ENCODE measurements at regions not wholly inside any gene's neighbourhood (a gene's known extent, or its start where the extent isn't known, plus 50 kb on each side); places are given as distances from the start of the nearest gene placed in this dataset.

DNA sequence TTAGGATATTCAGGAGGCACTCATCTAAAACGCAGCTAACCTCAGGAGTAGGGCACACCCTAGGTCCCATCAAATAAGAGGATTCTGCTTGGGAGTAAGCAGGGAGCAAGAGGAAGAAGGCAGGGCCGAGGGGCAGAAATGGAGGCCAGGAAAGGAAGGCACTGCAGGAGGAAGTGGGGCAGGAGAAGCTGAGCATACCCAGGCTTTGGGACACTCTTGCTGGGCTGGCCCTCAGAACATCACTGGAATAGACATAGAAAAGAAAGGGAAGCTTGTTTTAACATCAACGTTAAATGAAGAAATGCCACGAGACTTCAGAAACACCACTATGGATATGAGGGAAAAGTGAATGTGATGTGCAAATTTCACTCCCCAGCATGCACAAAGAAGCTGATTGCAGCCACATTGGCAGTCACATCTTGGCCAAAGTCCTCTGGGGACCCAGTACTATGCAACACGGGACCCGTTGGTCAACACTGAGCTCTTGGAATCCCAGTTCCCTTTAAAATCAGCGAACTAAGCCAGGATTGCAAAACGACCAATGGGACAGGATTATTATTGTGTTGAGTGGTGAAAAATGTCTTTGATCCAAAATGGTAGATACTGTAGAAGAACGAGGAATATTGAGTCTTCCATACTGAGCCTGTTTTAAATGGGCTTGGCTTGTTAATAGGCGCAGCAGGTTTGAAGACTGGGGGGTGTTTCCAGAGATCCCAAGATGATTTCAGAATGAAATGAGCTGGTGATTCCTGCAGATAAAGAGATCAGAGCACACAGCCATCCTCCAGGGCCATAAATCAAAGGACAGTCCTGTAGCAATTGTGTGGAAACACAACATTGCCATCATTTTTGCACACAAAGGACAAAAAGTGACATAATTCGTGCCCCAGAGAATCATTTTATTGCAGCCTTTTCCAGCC lies 152.4 kb downstream of the TOMM20 start:
- peak overlapping the region; percentile 43 for H3K27ac ChIP-seq (ENCODE audit: low read depth, low read length)
- no peaks in the 10 kb centered on the region; the same call in 1 of the 2 replicates for H3K9me3 ChIP-seq (ENCODE audit: control insufficient read depth, insufficient read depth, low read length)
- TF ChIP-seq, protein P1, sequence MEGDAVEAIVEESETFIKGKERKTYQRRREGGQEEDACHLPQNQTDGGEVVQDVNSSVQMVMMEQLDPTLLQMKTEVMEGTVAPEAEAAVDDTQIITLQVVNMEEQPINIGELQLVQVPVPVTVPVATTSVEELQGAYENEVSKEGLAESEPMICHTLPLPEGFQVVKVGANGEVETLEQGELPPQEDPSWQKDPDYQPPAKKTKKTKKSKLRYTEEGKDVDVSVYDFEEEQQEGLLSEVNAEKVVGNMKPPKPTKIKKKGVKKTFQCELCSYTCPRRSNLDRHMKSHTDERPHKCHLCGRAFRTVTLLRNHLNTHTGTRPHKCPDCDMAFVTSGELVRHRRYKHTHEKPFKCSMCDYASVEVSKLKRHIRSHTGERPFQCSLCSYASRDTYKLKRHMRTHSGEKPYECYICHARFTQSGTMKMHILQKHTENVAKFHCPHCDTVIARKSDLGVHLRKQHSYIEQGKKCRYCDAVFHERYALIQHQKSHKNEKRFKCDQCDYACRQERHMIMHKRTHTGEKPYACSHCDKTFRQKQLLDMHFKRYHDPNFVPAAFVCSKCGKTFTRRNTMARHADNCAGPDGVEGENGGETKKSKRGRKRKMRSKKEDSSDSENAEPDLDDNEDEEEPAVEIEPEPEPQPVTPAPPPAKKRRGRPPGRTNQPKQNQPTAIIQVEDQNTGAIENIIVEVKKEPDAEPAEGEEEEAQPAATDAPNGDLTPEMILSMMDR (IDR thresholded peaks at IDR 0.05; ENCODE audit: low read depth, low read length) = no peak
- CTCF ChIA-PET = interaction anchor here (1.0 to 1.4 kb wide), 2 partner anchors 107 to 489 kb away, joined by 4 read pairs; no protein-coding TSS in a partner anchor
- H3K27me3 ChIP-seq (ENCODE audit: control insufficient read depth, insufficient read depth, low read length) = no peaks in the 10 kb centered on the region
- no peak for DNase-seq (ENCODE audit: low read depth, low spot score)
- POLR2A ChIA-PET = interaction anchor here (0.8 to 1.3 kb wide), 3 partner anchors 19 to 252 kb away, joined by 3 to 6 read pairs (median 4); no protein-coding TSS in a partner anchor
- H3K4me3 ChIP-seq (ENCODE audit: low read depth, low read length) = no peak overlapping the region

DNA sequence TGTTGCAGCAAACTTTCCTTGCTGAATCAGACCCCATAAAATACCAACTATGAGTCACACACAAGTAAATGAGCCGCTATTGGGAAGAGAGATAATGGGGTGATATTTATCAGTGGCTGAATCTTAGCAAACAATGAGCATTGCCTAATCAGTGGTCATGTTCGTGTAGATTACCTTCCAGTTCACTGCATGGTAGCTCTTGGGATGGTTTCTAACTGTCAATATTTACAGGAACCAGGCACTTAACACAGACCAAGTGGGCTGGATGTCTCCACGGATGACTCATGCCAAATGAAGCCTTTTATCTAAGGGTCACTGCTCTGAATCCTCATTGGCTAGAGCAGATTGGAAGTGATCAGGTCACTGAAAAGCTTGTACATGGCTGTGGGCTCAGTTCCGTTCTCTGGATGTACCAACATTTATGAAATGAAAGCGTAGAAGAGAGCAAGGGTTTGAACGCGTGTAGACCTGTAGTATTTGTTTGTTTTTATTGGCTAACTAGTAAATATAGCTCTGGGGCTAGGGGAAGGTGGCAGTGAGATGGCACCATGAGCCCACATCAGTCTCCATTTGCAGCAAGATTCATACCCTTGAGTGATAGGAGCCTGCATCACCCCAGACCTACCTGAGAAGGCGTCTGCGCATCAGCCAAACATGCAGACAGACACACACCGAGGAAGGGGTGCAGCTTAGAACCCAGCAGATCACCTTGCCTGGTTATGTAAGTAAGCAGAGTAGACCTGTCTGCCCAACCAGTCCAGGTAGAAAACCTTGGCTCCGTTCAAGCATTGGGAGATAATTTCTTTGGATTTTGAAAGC lies 153.3 kb downstream of the TOMM20 start:
- ChIA-PET CTCF (interaction anchor here (1.0 kb wide), 1 partner anchor 8 kb away, joined by 3 read pairs; no protein-coding TSS in a partner anchor), POLR2A (interaction anchor here (0.7 to 1.3 kb wide), 5 partner anchors 18 to 251 kb away, joined by 3 to 6 read pairs (median 4); no protein-coding TSS in a partner anchor)
- Histone ChIP-seq H3K27me3 (ENCODE audit: control insufficient read depth, insufficient read depth, low read length) (no peaks in the 10 kb centered on the region), H3K27ac (ENCODE audit: low read depth, low read length) (peak overlapping the region; percentile 43), H3K4me3 (ENCODE audit: low read depth, low read length) (no peak overlapping the region), H3K9me3 (ENCODE audit: control insufficient read depth, insufficient read depth, low read length) (no peaks in the 10 kb centered on the region; the same call in 1 of the 2 replicates)
- TF ChIP-seq, protein P1 (IDR thresholded peaks at IDR 0.05; ENCODE audit: low read depth, low read length) = no peak
- no peak for DNase-seq (ENCODE audit: low read depth, low spot score)

DNA sequence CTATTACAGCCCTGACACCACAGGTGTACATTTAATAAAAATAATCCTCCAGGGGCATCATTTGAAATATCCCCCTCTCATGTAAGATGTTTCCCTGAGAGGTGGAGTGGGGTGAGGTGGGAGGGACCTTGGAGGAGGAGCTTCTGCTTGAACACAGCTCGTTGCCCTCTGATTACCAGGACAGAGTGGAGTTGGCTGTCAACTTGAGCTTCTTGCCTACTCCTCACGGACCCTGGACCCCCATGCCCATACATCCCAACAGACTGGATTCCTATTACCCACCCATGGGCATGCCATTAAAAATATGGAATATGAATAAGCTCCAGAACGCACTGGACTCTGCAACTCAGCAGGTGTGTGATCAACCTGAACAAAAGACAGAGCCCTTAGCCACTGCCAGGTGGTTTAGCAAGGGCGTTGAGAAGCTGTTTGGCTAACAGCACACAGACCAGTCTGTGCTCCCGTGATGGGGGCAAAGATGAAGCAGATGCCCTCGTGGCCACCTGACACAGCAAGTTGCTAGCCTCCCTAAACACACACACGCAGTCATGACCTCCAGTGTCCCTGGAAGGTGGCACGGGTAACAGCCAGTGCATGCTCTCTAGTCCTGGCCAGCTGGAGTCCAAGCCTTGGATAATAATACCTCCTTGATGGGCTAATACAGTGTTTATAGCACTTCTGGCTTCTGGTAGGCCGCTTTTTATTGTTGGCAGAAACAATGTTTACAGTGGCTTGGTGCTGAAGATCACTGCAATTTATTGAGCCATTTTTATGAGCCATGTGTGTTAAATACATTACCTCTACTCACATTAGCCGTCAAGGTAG lies 155.0 kb downstream of the TOMM20 start:
- Histone ChIP-seq H3K27me3 (ENCODE audit: control insufficient read depth, insufficient read depth, low read length) (no peaks in the 10 kb centered on the region), H3K27ac (ENCODE audit: low read depth, low read length) (no peak overlapping the region), H3K9me3 (ENCODE audit: control insufficient read depth, insufficient read depth, low read length) (no peaks in the 10 kb centered on the region), H3K4me3 (ENCODE audit: low read depth, low read length) (no peak overlapping the region)
- POLR2A ChIA-PET = interaction anchor here (1.1 kb wide), 1 partner anchor 478 kb away, joined by 3 read pairs; no protein-coding TSS in a partner anchor
- TF ChIP-seq, protein P1 (IDR thresholded peaks at IDR 0.05; ENCODE audit: low read depth, low read length) = no peak
- no peak for DNase-seq (ENCODE audit: low read depth, low spot score)
- CTCF ChIA-PET = interaction anchor here (1.4 to 1.8 kb wide), 2 partner anchors 111 to 363 kb away, joined by 4 read pairs; partner anchors contain the start of gene IRF2BP2

DNA sequence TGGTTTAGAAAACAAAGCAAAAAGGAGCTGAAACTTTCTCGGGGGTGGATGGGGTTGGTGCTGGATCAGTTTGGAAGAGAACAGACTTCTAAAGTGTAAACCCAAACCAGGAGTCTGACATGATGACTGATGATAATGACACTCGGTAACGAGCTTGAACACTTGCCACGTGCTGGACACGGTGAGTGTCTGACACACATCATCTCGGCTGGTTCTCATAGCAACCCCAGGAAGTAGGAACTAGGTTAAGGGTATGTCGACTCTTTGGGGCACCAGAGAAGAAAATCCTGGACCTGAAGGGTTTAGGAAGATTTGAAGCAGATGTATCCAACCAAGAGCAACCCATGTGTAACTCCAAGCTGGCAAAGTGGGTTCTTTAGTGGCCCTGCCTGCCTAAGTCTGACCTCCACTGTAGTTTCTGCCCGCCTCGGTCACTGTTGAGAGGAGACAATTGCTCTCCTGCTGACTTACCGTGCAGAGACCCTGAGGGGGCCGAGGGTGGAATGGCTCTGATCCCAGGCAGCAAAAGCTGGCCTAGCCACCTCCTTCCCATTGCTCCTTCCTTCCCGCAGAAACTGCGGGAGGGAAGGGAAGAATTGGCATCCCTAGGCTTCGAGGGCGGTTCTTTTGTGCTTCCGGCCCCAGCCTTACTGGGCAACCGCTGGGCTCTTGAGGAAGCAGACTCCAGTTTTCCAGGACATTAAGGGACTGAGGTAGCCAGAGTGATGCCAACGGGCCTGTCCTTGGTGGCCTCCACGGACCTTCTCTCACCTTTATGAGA lies 156.0 kb downstream of the TOMM20 start:
- CTCF ChIA-PET = interaction anchor here (1.8 kb wide), 1 partner anchor 112 kb away, joined by 4 read pairs; no protein-coding TSS in a partner anchor
- Histone ChIP-seq H3K9me3 (ENCODE audit: control insufficient read depth, insufficient read depth, low read length) (no peaks in the 10 kb centered on the region), H3K27ac (ENCODE audit: low read depth, low read length) (no peak overlapping the region), H3K4me3 (ENCODE audit: low read depth, low read length) (no peak overlapping the region), H3K27me3 (ENCODE audit: control insufficient read depth, insufficient read depth, low read length) (no peaks in the 10 kb centered on the region)
- no peak for DNase-seq (ENCODE audit: low read depth, low spot score)
- TF ChIP-seq, protein P1 (IDR thresholded peaks at IDR 0.05; ENCODE audit: low read depth, low read length) = no peak
- POLR2A ChIA-PET = interaction anchor here (1.1 kb wide), 1 partner anchor 477 kb away, joined by 3 read pairs; no protein-coding TSS in a partner anchor

All from AG04450 (cell line).